HUES64 (cell line): ENCODE measurements at regions not wholly inside any gene's neighbourhood (a gene's known extent, or its start where the extent isn't known, plus 50 kb on each side); places are given as distances from the start of the nearest gene placed in this dataset.
A peak's percentile ranks its signal among the peaks of the same experiment; 100 is the strongest.

Experiments
- H3K27ac ChIP-seq: 2 replicates; pipeline ENCODE4 v1.7.0; 2013; ENCODE audit warnings: low read depth, low read length, inconsistent platforms
- H3K27me3 ChIP-seq: 2 replicates; pipeline ENCODE4 v1.6.1; 2013; ENCODE audit warnings: mild to moderate bottlenecking, low read length; ENCODE audit not compliant: insufficient read depth
- H3K36me3 ChIP-seq: 2 replicates; pipeline ENCODE4 v1.6.1; 2013; ENCODE audit warnings: mild to moderate bottlenecking, low read length; ENCODE audit not compliant: insufficient read depth
- H3K4me1 ChIP-seq: 2 replicates; pipeline ENCODE4 v1.6.1; 2013; ENCODE audit warnings: mild to moderate bottlenecking, low read length, moderate library complexity; ENCODE audit not compliant: insufficient read depth
- H3K4me3 ChIP-seq: 2 replicates; pipeline ENCODE4 v1.5.1; 2013; ENCODE audit warnings: mild to moderate bottlenecking, low read length, moderate library complexity
- H3K9ac ChIP-seq: 2 replicates; pipeline ENCODE4 v1.6.1; 2013; ENCODE audit warnings: mild to moderate bottlenecking, low read depth, low read length
- H3K9me3 ChIP-seq: 2 replicates; pipeline ENCODE4 v1.6.1; 2013; ENCODE audit warnings: low read depth, low read length; ENCODE audit not compliant: insufficient read depth
- whole genome bisulfite sequencing: fragments of 150-250, 120-280 bp; methylation state at CpG from one replicate; pipeline ENCODE4 v1.1.7; 2013; ENCODE audit warnings: missing lambda C conversion rate; 5-methylcytosine and 5-hydroxymethylcytosine counted together

DNA sequence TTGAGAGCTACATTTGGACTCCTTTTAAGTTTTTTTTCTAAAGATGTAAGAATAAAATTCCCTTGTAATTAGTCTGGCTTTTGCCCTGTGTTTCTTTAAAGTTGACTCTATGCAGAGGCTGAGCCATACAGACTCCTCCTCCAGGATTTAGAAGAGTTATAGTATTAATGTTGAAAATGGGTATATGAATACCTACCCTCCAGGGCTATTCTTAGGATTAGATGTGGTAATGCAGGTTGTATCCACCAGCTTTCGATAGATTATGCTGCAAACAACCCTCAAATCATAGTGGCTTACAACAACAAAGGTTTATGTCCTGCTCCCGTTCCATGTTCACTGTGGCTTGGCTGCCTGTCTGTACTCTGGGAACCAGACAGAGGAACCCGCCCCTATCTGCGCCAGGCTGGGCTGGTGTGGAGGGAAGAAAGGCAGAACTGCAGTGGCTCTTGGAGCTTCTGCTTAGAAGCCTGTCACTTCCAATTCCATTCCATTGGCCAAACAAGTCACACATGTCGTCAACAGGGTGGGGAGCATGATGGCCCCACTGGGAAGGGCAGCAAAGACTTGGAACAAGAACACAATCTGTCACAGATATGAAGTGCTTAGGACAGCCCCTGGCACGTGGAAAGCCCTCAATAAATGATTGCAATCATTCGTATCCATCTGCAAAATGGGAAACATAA is 290.8 kb downstream of the FOXO1 start:
- H3K9ac ChIP-seq, result no peak overlapping the region
- no peaks in the 10 kb centered on the region for H3K9me3 ChIP-seq
- H3K4me1 ChIP-seq, result no peaks in the 10 kb centered on the region
- H3K27me3 ChIP-seq, result no peaks in the 10 kb centered on the region
- H3K27ac ChIP-seq, result no peak overlapping the region
- H3K4me3 ChIP-seq, result no peak overlapping the region
- 90% methylated on average over 7 of the region's 7 CpGs for WGBS
- no peaks in the 10 kb centered on the region for H3K36me3 ChIP-seq

DNA sequence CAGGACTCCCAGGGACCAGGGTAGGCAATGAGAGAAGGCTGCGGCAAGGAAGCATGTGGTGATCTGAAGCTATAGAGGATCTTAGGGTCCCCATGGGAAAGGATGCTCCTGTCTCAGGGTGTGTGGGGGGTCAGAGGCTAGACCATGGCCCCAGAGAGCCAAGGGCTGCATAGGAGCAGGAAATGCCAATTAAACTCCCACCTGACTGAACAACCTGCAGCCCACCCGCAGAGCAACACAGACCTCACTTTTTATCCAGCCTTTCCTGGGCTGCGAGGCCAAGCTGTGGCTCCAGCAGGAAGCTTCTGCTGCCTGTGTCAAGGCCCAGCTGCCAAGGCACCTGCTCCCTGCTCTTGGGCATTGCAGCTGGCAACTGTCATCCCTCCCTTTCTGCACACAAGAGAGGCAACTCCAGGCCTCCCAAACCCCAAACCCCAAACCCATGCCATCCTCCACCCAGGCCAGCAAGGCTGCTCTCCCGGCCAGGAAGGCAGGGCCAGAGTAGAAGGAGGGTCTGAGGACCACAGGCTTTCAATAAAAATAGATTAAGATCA is 290.1 kb downstream of the FOXO1 start:
- Histone ChIP-seq H3K36me3 (no peaks in the 10 kb centered on the region), H3K27me3 (no peaks in the 10 kb centered on the region), H3K9ac (no peak overlapping the region), H3K9me3 (no peaks in the 10 kb centered on the region), H3K27ac (no peak overlapping the region), H3K4me3 (no peak overlapping the region), H3K4me1 (no peaks in the 10 kb centered on the region)
- WGBS, result 91% methylated on average over 4 of the region's 4 CpGs

DNA sequence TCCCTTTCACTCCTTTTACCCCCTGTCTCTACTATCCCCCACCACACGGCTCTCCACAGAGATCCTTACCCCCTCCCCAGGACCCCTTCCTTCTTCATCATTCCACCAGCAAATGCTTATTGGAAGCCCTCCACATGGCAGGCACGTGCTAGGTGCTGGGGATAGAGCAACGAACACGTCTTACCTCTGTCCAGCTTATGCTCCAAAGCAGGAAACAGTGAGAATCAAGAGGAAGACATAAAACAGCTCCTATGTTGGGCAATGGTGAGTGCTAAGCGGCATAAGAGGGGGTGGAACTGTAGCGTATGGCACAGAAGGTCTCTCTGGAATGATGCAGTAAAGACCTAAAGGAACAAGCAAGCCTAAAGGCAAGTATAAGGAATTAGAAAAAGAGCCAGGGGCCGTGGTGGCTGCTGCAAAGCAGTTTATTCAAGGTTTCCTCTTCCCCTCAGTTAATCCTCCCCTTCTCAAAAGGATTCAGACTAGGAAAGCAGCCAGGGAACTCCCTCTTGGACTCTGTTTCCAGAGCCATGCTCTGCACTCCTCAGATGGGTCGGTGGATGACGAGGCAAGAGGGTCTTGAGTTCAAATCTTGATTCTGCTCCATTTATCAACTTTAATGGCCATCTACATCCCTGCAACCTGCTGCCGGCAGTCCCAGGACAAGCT is 289.4 kb downstream of the FOXO1 start:
- H3K36me3 ChIP-seq, result no peaks in the 10 kb centered on the region
- H3K27me3 ChIP-seq, result no peaks in the 10 kb centered on the region
- no peak overlapping the region for H3K4me3 ChIP-seq
- H3K9me3 ChIP-seq, result no peaks in the 10 kb centered on the region
- H3K27ac ChIP-seq, result no peak overlapping the region
- H3K9ac ChIP-seq, result no peak overlapping the region
- WGBS, result 89% methylated on average over 10 of the region's 10 CpGs
- H3K4me1 ChIP-seq, result no peaks in the 10 kb centered on the region

DNA sequence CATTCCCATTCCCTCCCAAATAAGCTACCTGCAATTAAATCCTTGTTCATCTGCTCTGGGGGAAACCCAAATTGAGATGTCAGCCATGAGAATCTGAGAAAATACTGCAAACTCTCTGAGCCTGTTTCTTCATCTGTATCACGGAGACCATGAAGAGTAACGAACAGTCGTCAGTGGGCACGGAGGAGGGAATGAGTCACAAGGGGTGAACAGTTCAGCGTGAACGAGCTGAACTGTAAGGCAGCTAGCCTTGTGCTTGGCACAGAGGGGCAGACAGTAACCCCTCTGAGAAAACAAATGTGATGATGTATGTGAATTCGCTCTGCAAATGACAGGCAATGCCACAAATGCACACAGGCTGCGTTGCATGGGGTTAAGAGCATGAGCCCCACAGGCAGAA is 288.7 kb downstream of the FOXO1 start:
- peaks cover 5% of the 10 kb centered on the region; the same call in 1 of the 2 replicates for H3K4me1 ChIP-seq
- H3K9ac ChIP-seq, result no peak overlapping the region
- no peaks in the 10 kb centered on the region for H3K36me3 ChIP-seq
- H3K27me3 ChIP-seq, result no peaks in the 10 kb centered on the region
- no peak overlapping the region for H3K4me3 ChIP-seq
- no peak overlapping the region for H3K27ac ChIP-seq
- no peaks in the 10 kb centered on the region for H3K9me3 ChIP-seq
- 94% methylated on average over 8 of the region's 8 CpGs for WGBS

DNA sequence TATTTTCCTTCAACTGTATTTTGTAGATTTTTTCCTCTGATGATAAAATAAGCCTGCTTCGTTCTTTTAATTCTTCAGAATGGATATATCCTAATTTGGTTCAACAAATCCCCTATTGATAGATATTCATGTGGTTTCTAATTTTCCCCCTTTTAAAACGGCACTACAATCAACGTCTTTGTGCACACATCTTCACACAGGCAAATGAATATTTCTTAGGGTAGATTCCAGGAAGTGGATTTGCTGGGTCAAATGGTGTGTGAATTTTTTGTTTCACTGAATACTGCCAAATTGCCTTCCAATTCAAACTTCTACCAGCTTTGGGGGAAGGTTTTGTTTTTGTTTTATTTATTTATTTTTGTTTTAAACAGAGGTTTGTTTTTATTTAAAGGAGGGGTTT is 287.2 kb downstream of the FOXO1 start:
- Histone ChIP-seq H3K27ac (no peak overlapping the region), H3K4me3 (no peak overlapping the region), H3K36me3 (no peaks in the 10 kb centered on the region), H3K4me1 (peaks cover 5% of the 10 kb centered on the region; the same call in 1 of the 2 replicates), H3K27me3 (no peaks in the 10 kb centered on the region), H3K9me3 (no peaks in the 10 kb centered on the region), H3K9ac (no peak overlapping the region)
- WGBS, result no CpG with 5 or more reads among the region's 3 CpGs

DNA sequence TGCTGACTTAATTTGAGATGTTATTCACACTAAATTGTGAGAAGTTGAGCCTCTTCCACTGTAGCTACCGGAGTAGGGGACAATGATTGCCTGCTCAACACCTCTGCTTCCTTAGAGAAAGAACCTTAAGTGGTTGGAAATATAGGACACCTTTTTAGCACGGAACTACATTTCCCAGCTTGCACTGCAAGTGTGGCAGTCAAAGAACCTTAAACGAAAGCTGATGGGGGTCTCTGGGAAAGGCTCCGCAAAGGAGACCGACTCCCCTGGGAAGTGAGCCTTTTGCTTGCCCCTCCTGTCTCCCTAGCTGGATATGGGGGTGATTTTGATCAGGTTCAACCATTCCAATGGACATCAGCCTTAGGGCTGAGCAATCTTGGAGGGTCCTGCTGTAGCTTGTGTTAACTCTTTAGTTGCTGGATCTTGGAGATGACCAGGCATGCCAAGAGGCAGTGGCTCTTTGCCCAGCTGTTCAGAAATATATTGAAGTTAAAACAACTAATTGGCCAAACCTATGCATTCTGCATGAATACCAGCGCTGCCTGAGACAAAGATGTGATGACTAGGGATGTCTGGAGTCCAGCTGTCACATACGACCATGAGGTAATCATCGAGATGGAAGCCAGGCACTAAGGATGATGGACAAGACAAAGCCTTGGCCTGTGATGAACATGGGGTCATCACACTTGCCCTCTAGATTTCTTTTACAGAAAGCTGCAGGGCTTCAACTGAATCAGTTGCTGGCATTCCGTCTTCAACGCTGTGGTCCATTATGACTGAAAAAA is 286.5 kb downstream of the FOXO1 start:
- Histone ChIP-seq H3K27me3 (no peaks in the 10 kb centered on the region), H3K36me3 (no peaks in the 10 kb centered on the region), H3K27ac (no peak overlapping the region), H3K4me1 (peaks cover 5% of the 10 kb centered on the region; the same call in 1 of the 2 replicates), H3K9me3 (no peaks in the 10 kb centered on the region), H3K4me3 (peak overlapping the region; percentile 47), H3K9ac (no peak overlapping the region)
- 62% methylated on average over 10 of the region's 10 CpGs for WGBS

DNA sequence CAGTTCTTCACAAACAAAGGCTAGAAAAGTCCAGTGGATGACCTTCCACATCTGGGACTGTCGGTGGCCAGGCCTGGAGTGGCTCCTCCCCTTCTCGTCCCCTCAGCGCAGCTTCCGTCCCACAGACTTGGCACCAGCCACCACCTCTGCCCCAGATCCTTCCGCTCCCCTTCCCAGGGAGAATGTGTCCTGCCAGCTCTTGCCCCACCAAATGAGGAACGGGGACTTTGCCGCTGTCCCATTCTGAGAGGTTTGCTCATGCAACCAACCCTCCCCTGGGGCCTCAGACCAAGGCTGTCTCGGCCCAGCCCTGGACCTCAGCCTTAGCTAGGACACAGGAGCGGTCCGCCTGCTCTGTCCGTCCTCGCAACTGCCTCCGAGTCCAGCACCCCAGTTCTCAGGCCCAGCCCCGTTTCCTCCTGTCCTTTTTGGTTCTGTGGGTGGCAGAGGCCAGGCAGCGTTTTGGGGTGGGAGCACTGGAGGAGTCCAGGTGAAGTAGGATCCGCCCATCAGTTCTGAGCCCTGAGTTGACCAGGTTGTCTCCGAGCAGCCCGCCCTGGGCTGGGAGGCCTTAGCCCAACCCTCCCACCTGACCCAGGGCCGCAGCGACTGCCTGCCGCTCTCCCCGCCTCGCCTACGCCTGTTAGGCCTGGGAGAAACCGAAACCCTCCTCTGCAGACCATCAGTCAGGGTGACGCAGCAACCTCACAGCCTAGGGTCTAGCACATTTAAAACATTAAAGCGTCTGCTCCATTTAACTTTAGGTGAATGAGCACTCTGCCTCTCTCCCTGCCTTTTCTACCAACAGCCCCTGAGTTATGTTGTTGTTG is 284.3 kb downstream of the FOXO1 start:
- H3K27me3 ChIP-seq, result no peaks in the 10 kb centered on the region
- 93% methylated on average over 27 of the region's 27 CpGs for WGBS

DNA sequence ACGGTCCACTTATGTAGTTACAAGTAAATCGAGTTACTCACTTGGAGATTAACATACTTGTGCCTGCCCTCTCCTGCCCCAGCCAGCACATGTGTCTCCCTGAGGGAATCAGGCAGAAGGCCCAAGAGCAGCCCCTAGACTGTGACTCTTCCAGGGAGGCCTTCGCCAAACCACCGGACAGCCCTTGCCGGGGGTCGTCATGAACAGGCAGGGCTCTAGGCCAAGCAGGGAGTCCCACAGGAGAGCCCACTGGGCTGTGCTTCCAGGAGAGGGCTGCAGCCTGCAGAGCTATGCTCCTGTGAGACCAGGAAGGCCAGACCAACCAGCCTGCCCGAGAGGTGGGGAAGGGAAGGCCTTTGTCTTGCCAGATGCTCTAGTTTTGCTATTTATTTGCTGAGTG is 283.3 kb downstream of the FOXO1 start:
- H3K36me3 ChIP-seq, result no peaks in the 10 kb centered on the region
- H3K27ac ChIP-seq, result 0 out of 2 replicates have a peak overlapping the region, but pooled peaks have one; percentile 12
- 80% methylated on average over 7 of the region's 7 CpGs for WGBS
- H3K4me1 ChIP-seq, result peaks cover 5% of the 10 kb centered on the region; the same call in 1 of the 2 replicates
- no peak overlapping the region for H3K4me3 ChIP-seq
- H3K27me3 ChIP-seq, result no peaks in the 10 kb centered on the region
- no peak overlapping the region for H3K9ac ChIP-seq
- no peaks in the 10 kb centered on the region for H3K9me3 ChIP-seq

More for the DNA sequence above, 284.3 kb downstream of the FOXO1 start:
- peaks cover 5% of the 10 kb centered on the region; the same call in 1 of the 2 replicates for H3K4me1 ChIP-seq
- no peaks in the 10 kb centered on the region for H3K36me3 ChIP-seq
- no peak overlapping the region for H3K4me3 ChIP-seq
- H3K9me3 ChIP-seq, result no peaks in the 10 kb centered on the region
- H3K9ac ChIP-seq, result no peak overlapping the region
- H3K27ac ChIP-seq, result no peak overlapping the region

DNA sequence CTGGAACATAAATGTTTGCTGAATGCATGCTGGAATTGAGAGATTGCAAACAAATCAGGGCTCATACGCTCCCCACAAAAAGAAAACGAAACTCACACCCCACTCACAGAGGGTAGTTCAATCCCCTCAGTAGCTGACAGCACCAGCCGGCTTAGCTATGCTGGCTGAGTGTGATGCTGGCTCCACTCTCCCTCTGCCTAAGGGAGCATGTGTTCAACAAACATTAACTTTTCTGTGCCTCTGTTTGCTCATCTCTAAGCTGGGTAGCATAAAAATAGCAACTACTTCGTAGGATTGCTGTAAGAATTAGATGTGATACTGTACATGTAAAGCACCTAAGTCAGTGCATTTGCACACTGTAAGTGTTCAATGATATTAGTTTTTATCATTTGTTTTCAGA is 282.6 kb downstream of the FOXO1 start:
- Histone ChIP-seq H3K9me3 (no peaks in the 10 kb centered on the region), H3K27ac (no peak overlapping the region), H3K36me3 (no peaks in the 10 kb centered on the region), H3K4me1 (peaks cover 5% of the 10 kb centered on the region; the same call in 1 of the 2 replicates), H3K4me3 (no peak overlapping the region), H3K9ac (no peak overlapping the region), H3K27me3 (no peaks in the 10 kb centered on the region)
- WGBS, result 92% methylated on average over 4 of the region's 4 CpGs

DNA sequence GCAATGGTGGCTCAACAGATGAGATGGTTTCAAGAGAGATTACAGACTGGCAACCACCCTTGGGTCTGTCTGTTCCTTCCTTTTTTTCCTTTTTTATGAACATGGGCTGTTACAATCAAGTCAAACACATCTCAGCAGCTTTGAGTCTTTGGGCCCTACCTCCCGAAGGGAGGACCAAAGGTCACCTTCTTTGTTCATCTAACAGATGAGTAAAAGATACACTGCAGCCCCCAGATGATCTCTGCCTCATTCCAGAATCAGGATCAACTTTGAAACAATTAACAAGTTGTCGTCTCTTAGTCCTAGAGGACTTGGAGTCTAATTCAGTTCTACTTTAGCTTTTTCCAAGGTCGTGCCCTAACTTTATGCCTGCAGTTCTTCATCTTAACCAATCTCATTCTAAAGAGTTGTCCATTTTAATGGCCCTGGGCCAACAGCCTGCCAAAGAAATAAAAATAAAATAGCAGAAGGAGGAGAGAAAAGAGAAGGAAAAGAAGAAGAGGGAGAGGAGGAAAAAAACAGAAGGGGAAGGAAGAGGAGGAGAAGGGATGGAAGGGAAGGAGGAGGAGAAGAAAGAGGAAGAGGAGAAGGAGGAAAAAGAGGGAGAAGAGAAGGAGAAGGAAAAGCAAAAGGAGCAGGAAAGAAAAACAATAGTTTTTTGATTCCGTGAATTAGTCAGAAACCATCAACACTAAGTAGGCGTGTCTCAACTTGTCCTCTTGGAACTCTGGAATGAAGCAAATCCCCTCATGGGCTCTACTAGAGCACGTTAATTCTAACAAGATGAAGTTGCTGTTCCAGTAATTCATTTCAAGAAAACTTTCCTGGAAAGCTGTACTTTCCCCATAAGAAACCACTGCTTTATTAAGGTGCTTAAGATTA is 281.2 kb downstream of the FOXO1 start:
- H3K4me3 ChIP-seq, result no peak overlapping the region
- 86% methylated on average over 6 of the region's 6 CpGs for WGBS
- no peak overlapping the region for H3K9ac ChIP-seq
- H3K9me3 ChIP-seq, result no peaks in the 10 kb centered on the region
- H3K4me1 ChIP-seq, result peaks cover 8% of the 10 kb centered on the region
- H3K36me3 ChIP-seq, result no peaks in the 10 kb centered on the region
- H3K27me3 ChIP-seq, result no peaks in the 10 kb centered on the region
- no peak overlapping the region for H3K27ac ChIP-seq
